ENCODE measurements at regions not wholly inside any gene's neighbourhood (a gene's known extent, or its start where the extent isn't known, plus 50 kb on each side); places are given as distances from the start of the nearest gene placed in this dataset.
A peak's percentile ranks its signal among the peaks of the same experiment; 100 is the strongest.

GRCh38 chr6:142510211-142510610, 208.4 kb downstream of the ADGRG6 start:
- Mint-ChIP-seq H3K27ac (no peak overlapping the region), H3K4me3 (no peak overlapping the region), H3K36me3 (ENCODE audit: low read depth) (no peaks in the 10 kb centered on the region), H3K4me1 (no peaks in the 10 kb centered on the region; the same call in 1 of the 3 replicates), H3K9me3 (no peaks in the 10 kb centered on the region; the same call in 2 of the 3 replicates), H3K27me3 (ENCODE audit: insufficient read depth, low read depth, poor library complexity) (no peaks in the 10 kb centered on the region)
- no peak for TF ChIP-seq CREB1 (CRISPR knock-in tag; IDR thresholded peaks at IDR 0.05; ENCODE audit: low read depth)
- TF ChIP-seq POLR2AphosphoS5 (IDR thresholded peaks at IDR 0.05; ENCODE audit: low read depth): no peak
- TF ChIP-seq NANOG (IDR thresholded peaks at IDR 0.05; ENCODE audit: borderline replicate concordance): no peak
- no peak for TF ChIP-seq ETS1 (IDR thresholded peaks at IDR 0.05)
- H3K36me3 ChIP-seq (ENCODE audit: insufficient read depth): no peaks in the 10 kb centered on the region
- H4K20me1 ChIP-seq (replicated peaks; ENCODE audit: insufficient read depth): no peaks in the 10 kb centered on the region
- peak overlapping the region; percentile 74 for H2AFZ ChIP-seq
- no peaks in the 10 kb centered on the region; the same call in 1 of the 2 replicates for H3K9me2 ChIP-seq (ENCODE audit: insufficient read depth)
- no peaks in the 10 kb centered on the region for H3K79me2 ChIP-seq (replicated peaks; ENCODE audit: insufficient read depth)
- DNase-seq (ENCODE audit: low spot score) (no peak), ATAC-seq (no peak)
- H3K4me2 ChIP-seq: no peak overlapping the region
- no peak overlapping the region for H3K4me3 ChIP-seq
- no peak overlapping the region for H3K27ac ChIP-seq (ENCODE audit: low read depth)
- H3F3A ChIP-seq (replicated peaks; ENCODE audit: low read depth): no peaks in the 10 kb centered on the region
- no peaks in the 10 kb centered on the region for H3K4me1 ChIP-seq (ENCODE audit: insufficient read depth)
- H3K27me3 ChIP-seq (ENCODE audit: insufficient read depth): no peaks in the 10 kb centered on the region

- DNase-seq (ENCODE audit: low spot score) (no peak), ATAC-seq (no peak)
- Mint-ChIP-seq H3K36me3 (ENCODE audit: low read depth) (0 out of 3 replicates have a peak, but pooled peaks cover 4% of the 10 kb centered on the region), H3K9me3 (peaks cover 17% of the 10 kb centered on the region; the same call in 2 of the 3 replicates), H3K4me3 (no peak overlapping the region), H3K27ac (no peak overlapping the region), H3K27me3 (ENCODE audit: insufficient read depth, low read depth, poor library complexity) (no peaks in the 10 kb centered on the region), H3K4me1 (no peaks in the 10 kb centered on the region; the same call in 1 of the 3 replicates)
- no peaks in the 10 kb centered on the region for H3K36me3 ChIP-seq (ENCODE audit: insufficient read depth)
- H2AFZ ChIP-seq: peak overlapping the region; percentile 56; the same call in 1 of the 2 replicates
- H3K9me2 ChIP-seq (ENCODE audit: insufficient read depth): peaks cover 10% of the 10 kb centered on the region
- no peak overlapping the region for H3K4me3 ChIP-seq
- H3F3A ChIP-seq (replicated peaks; ENCODE audit: low read depth): no peaks in the 10 kb centered on the region
- no peaks in the 10 kb centered on the region for H3K27me3 ChIP-seq (ENCODE audit: insufficient read depth)
- no peak overlapping the region for H3K4me2 ChIP-seq
- no peaks in the 10 kb centered on the region for H3K4me1 ChIP-seq (ENCODE audit: insufficient read depth)
- H4K20me1 ChIP-seq (replicated peaks; ENCODE audit: insufficient read depth): no peaks in the 10 kb centered on the region
- H3K79me2 ChIP-seq (replicated peaks; ENCODE audit: insufficient read depth): no peaks in the 10 kb centered on the region
- no peak overlapping the region for H3K27ac ChIP-seq (ENCODE audit: low read depth)
- TF ChIP-seq, protein P1, sequence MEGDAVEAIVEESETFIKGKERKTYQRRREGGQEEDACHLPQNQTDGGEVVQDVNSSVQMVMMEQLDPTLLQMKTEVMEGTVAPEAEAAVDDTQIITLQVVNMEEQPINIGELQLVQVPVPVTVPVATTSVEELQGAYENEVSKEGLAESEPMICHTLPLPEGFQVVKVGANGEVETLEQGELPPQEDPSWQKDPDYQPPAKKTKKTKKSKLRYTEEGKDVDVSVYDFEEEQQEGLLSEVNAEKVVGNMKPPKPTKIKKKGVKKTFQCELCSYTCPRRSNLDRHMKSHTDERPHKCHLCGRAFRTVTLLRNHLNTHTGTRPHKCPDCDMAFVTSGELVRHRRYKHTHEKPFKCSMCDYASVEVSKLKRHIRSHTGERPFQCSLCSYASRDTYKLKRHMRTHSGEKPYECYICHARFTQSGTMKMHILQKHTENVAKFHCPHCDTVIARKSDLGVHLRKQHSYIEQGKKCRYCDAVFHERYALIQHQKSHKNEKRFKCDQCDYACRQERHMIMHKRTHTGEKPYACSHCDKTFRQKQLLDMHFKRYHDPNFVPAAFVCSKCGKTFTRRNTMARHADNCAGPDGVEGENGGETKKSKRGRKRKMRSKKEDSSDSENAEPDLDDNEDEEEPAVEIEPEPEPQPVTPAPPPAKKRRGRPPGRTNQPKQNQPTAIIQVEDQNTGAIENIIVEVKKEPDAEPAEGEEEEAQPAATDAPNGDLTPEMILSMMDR (conservative IDR thresholded peaks at IDR 0.05; ENCODE audit: low read depth in 2 of 2): no peak
- TF ChIP-seq EZH2phosphoT487 (IDR thresholded peaks at IDR 0.05; ENCODE audit: unreplicated experiment): no peak
- TF ChIP-seq EZH2 (IDR thresholded peaks at IDR 0.05; ENCODE audit: low read depth, unreplicated experiment): no peak
- no peak for TF ChIP-seq NANOG (IDR thresholded peaks at IDR 0.05; ENCODE audit: borderline replicate concordance)
- TF ChIP-seq REST (IDR thresholded peaks at IDR 0.05; ENCODE audit: unreplicated experiment): no peak
- no peak for TF ChIP-seq STAT1 (IDR thresholded peaks at IDR 0.05; ENCODE audit: unreplicated experiment)
- TF ChIP-seq ZNF114 (CRISPR knock-in tag; IDR thresholded peaks at IDR 0.05): no peak
These were observed 216.3 kb downstream of the ADGRG6 start for GRCh38 chr6:142518126-142518525.
